Panc1 (cell line): ENCODE measurements at regions not wholly inside any gene's neighbourhood (a gene's known extent, or its start where the extent isn't known, plus 50 kb on each side); places are given as distances from the start of the nearest gene placed in this dataset.

Experiments
- CTCF ChIP-seq: fragments of 450-650 bp; IDR thresholded peaks from 2 replicates; pipeline ENCODE4 v1.5.1; 2017; ENCODE audit warnings: mild to moderate bottlenecking
- POLR2AphosphoS5 ChIP-seq: IDR thresholded peaks from 2 replicates; pipeline ENCODE4 v1.6.1; 2012; ENCODE audit warnings: mild to moderate bottlenecking, low read depth, low read length, moderate library complexity
- REST ChIP-seq, 2 experiments: IDR thresholded peaks; 2 replicates each; pipeline ENCODE4 v1.6.1; 2011 to 2012; ENCODE audit warnings: low read depth in 2 of 2, control low read depth in 1 of 2, low read length in 1 of 2, mild to moderate bottlenecking in 1 of 2, moderate library complexity in 1 of 2; ENCODE audit not compliant: insufficient read depth in 1 of 2
- SIN3A ChIP-seq: IDR thresholded peaks from 2 replicates; pipeline ENCODE4 v1.6.1; 2012; ENCODE audit warnings: low read depth, mild to moderate bottlenecking, low read length, moderate library complexity, borderline replicate concordance; ENCODE audit not compliant: insufficient read depth

- TF ChIP-seq CTCF (no peak), POLR2AphosphoS5 (no peak), SIN3A (no peak), REST (IDR thresholded peaks at IDR 0.05; ENCODE audit: insufficient read depth in 1 of 2, low read depth in 2 of 2, low read length in 1 of 2) (no peak)
Measured at GRCh38 chr2:224162122-224162521, 123.0 kb upstream of the SERPINE2 start.
